ENCODE measurements at regions not wholly inside any gene's neighbourhood (a gene's known extent, or its start where the extent isn't known, plus 50 kb on each side); places are given as distances from the start of the nearest gene placed in this dataset.

GRCh38 chr4:31417040-31417439, 696.9 kb downstream of the PCDH7 start:
- no peak for DNase-seq (ENCODE audit: extremely low read depth, low read depth)
- H3K4me3 ChIP-seq (replicated peaks; ENCODE audit: low read depth, low read length): no peak overlapping the region
- no peak for TF ChIP-seq CTCF (IDR thresholded peaks at IDR 0.05; ENCODE audit: low read depth, low read length, missing control alignments)

GRCh38 chr4:31422006-31422405, 701.8 kb downstream of the PCDH7 start:
- TF ChIP-seq CTCF (IDR thresholded peaks at IDR 0.05; ENCODE audit: low read depth, low read length, missing control alignments): no peak
- H3K4me3 ChIP-seq (replicated peaks; ENCODE audit: low read depth, low read length): no peak overlapping the region

GRCh38 chr4:31427691-31428090, 707.5 kb downstream of the PCDH7 start:
- TF ChIP-seq CTCF (IDR thresholded peaks at IDR 0.05; ENCODE audit: low read depth, low read length, missing control alignments): no peak
- H3K4me3 ChIP-seq (replicated peaks; ENCODE audit: low read depth, low read length): no peak overlapping the region
- no peak for DNase-seq (ENCODE audit: extremely low read depth, low read depth)

More at GRCh38 chr4:31422006-31422405, 701.8 kb downstream of the PCDH7 start:
- no peak for DNase-seq (ENCODE audit: extremely low read depth, low read depth)

- DNase-seq (ENCODE audit: extremely low read depth, low read depth): no peak
- no peak for TF ChIP-seq CTCF (IDR thresholded peaks at IDR 0.05; ENCODE audit: low read depth, low read length, missing control alignments)
- no peak overlapping the region for H3K4me3 ChIP-seq (replicated peaks; ENCODE audit: low read depth, low read length)
Measured at GRCh38 chr4:31442236-31442635, 722.1 kb downstream of the PCDH7 start.

- TF ChIP-seq CTCF (IDR thresholded peaks at IDR 0.05; ENCODE audit: low read depth, low read length, missing control alignments): no peak
- H3K4me3 ChIP-seq (replicated peaks; ENCODE audit: low read depth, low read length): no peak overlapping the region
- DNase-seq (ENCODE audit: extremely low read depth, low read depth): no peak
Measured at GRCh38 chr4:31445526-31445925, 725.4 kb downstream of the PCDH7 start.

GRCh38 chr4:31455612-31456011, 735.4 kb downstream of the PCDH7 start:
- no peak for DNase-seq (ENCODE audit: extremely low read depth, low read depth)
- TF ChIP-seq CTCF (IDR thresholded peaks at IDR 0.05; ENCODE audit: low read depth, low read length, missing control alignments): no peak
- H3K4me3 ChIP-seq (replicated peaks; ENCODE audit: low read depth, low read length): no peak overlapping the region

GRCh38 chr4:31458813-31459212, 738.6 kb downstream of the PCDH7 start:
- DNase-seq (ENCODE audit: extremely low read depth, low read depth): no peak
- no peak overlapping the region for H3K4me3 ChIP-seq (replicated peaks; ENCODE audit: low read depth, low read length)
- no peak for TF ChIP-seq CTCF (IDR thresholded peaks at IDR 0.05; ENCODE audit: low read depth, low read length, missing control alignments)

Measured in HFF-Myc (cell line).